PC-3 (cell line): ENCODE measurements at regions not wholly inside any gene's neighbourhood (a gene's known extent, or its start where the extent isn't known, plus 50 kb on each side); places are given as distances from the start of the nearest gene placed in this dataset.

Experiments used
- CTCF ChIP-seq: fragments of 300-600 bp; sonication (generic); conservative IDR thresholded peaks from 2 replicates; pipeline ENCODE4 v1.5.1; 2017; ENCODE audit warnings: antibody characterized with exemption, low read depth, mild to moderate bottlenecking, low read length
- EZH2 ChIP-seq: fragments of 300-600 bp; sonication (generic); IDR thresholded peaks from one replicate; pipeline ENCODE4 v1.6.1; 2017; ENCODE audit warnings: antibody characterized with exemption, mild to moderate bottlenecking, low read length; ENCODE audit not compliant: unreplicated experiment
- EZH2phosphoT487 ChIP-seq: fragments of 300-600 bp; sonication (generic); IDR thresholded peaks from 2 replicates; pipeline ENCODE4 v1.6.1; 2018; ENCODE audit warnings: mild to moderate bottlenecking, antibody characterized with exemption, low read length, borderline replicate concordance

GRCh38 chr6:132142768-132143167, 191.6 kb upstream of the CCN2 start:
- TF ChIP-seq CTCF = no peak
- no peak for TF ChIP-seq EZH2phosphoT487
- TF ChIP-seq EZH2 = no peak
